SK-N-SH treated with all-trans-retinoic acid at 6 μM for 48 hours (cell line): ENCODE measurements at regions not wholly inside any gene's neighbourhood (a gene's known extent, or its start where the extent isn't known, plus 50 kb on each side); places are given as distances from the start of the nearest gene placed in this dataset.

Experiments
- ATAC-seq: fragments of 200-7000 bp; cut with Tn5 transposase; 3 replicates; pipeline ENCODE4 v1.9.1; 2020; ENCODE audit warnings: mild to moderate bottlenecking, moderate library complexity
- ARNTL ChIP-seq: fragments of 450-650 bp; formaldehyde crosslinking; IDR thresholded peaks from 2 replicates; pipeline ENCODE4 v1.5.0; 2020; ENCODE audit warnings: low read depth, mild to moderate bottlenecking, moderate library complexity, borderline replicate concordance
- BACH2 ChIP-seq: fragments of 250-450 bp; sonication (Bioruptor Pico); IDR thresholded peaks from 2 replicates; pipeline ENCODE4 v1.9.0; 2021; ENCODE audit warnings: mild to moderate bottlenecking, borderline replicate concordance
- CSDC2 ChIP-seq: fragments of 250-450 bp; sonication (Bioruptor Pico); IDR thresholded peaks from 2 replicates; pipeline ENCODE4 v1.5.0; 2020; ENCODE audit warnings: mild to moderate bottlenecking, moderate library complexity
- CSRNP3 ChIP-seq: fragments of 250-450 bp; sonication (Bioruptor Pico); IDR thresholded peaks from 2 replicates; pipeline ENCODE4 v1.5.1; 2021; ENCODE audit warnings: mild to moderate bottlenecking, moderate library complexity
- ESRRG ChIP-seq: fragments of 250-450 bp; sonication (Bioruptor Pico); IDR thresholded peaks from 2 replicates; pipeline ENCODE4 v1.6.1; 2021; ENCODE audit warnings: mild to moderate bottlenecking
- GLIS3 ChIP-seq: fragments of 250-450 bp; sonication (Bioruptor Pico); IDR thresholded peaks from 2 replicates; pipeline ENCODE4 v1.5.0; 2020; ENCODE audit warnings: mild to moderate bottlenecking, moderate library complexity
- ISL1 ChIP-seq: fragments of 250-450 bp; sonication (Bioruptor Pico); IDR thresholded peaks from 2 replicates; pipeline ENCODE4 v2.1.2; 2022; ENCODE audit warnings: mild to moderate bottlenecking, moderate library complexity
- OSR1 ChIP-seq: fragments of 250-450 bp; sonication (Bioruptor Pico); IDR thresholded peaks from 2 replicates; pipeline ENCODE4 v1.8.0; 2022; ENCODE audit warnings: moderate library complexity, mild to moderate bottlenecking, inconsistent platforms
- POU6F1 ChIP-seq: fragments of 250-450 bp; sonication (Bioruptor Pico); IDR thresholded peaks from 2 replicates; pipeline ENCODE4 v1.8.0; 2021; ENCODE audit warnings: low read depth, mild to moderate bottlenecking, moderate library complexity, borderline replicate concordance
- PPARA ChIP-seq: fragments of 250-450 bp; sonication (Bioruptor Pico); IDR thresholded peaks from 2 replicates; pipeline ENCODE4 v1.5.0; 2020; ENCODE audit warnings: mild to moderate bottlenecking, borderline replicate concordance
- RARB ChIP-seq: fragments of 250-450 bp; sonication (Bioruptor Pico); IDR thresholded peaks from 2 replicates; pipeline ENCODE4 v1.8.0; 2021; ENCODE audit warnings: mild to moderate bottlenecking, moderate library complexity
- SNAI2 ChIP-seq: fragments of 250-450 bp; sonication (Bioruptor Pico); IDR thresholded peaks from 2 replicates; pipeline ENCODE4 v1.5.0; 2020; ENCODE audit warnings: mild to moderate bottlenecking, moderate library complexity
- TCF4 ChIP-seq: fragments of 250-450 bp; sonication (Bioruptor Pico); IDR thresholded peaks from 2 replicates; pipeline ENCODE4 v1.8.0; 2021; ENCODE audit warnings: mild to moderate bottlenecking, moderate library complexity, borderline replicate concordance
- TSHZ2 ChIP-seq: fragments of 250-450 bp; sonication (Bioruptor Pico); IDR thresholded peaks from 2 replicates; pipeline ENCODE4 v1.5.0; 2020; ENCODE audit warnings: mild to moderate bottlenecking, moderate library complexity
- ZC3H10 ChIP-seq: fragments of 250-450 bp; sonication (Bioruptor Pico); IDR thresholded peaks from 2 replicates; pipeline ENCODE4 v1.5.1; 2021; ENCODE audit warnings: mild to moderate bottlenecking, moderate library complexity
- ZFP3 ChIP-seq: fragments of 250-450 bp; sonication (Bioruptor Pico); IDR thresholded peaks from 2 replicates; pipeline ENCODE4 v1.5.0; 2020; ENCODE audit warnings: mild to moderate bottlenecking, moderate library complexity
- ZFP30 ChIP-seq: fragments of 450-650 bp; formaldehyde crosslinking; IDR thresholded peaks from 2 replicates; pipeline ENCODE4 v1.5.0; 2022; ENCODE audit warnings: mild to moderate bottlenecking, moderate library complexity
- ZNF565 ChIP-seq: fragments of 450-650 bp; formaldehyde crosslinking; conservative IDR thresholded peaks from 2 replicates; pipeline ENCODE4 v1.5.0; 2020; ENCODE audit warnings: low read depth, mild to moderate bottlenecking, moderate library complexity
- ZNF70 ChIP-seq: fragments of 450-650 bp; formaldehyde crosslinking; IDR thresholded peaks from 2 replicates; pipeline ENCODE4 v1.5.0; 2020; ENCODE audit warnings: mild to moderate bottlenecking, moderate library complexity
- ZNF8 ChIP-seq: fragments of 450-650 bp; formaldehyde crosslinking; IDR thresholded peaks from 2 replicates; pipeline ENCODE4 v1.5.0; 2020; ENCODE audit warnings: mild to moderate bottlenecking, moderate library complexity
- TF ChIP-seq, protein P1 (sequence below): fragments of 250-450 bp; sonication (Bioruptor Pico); IDR thresholded peaks from 2 replicates; pipeline ENCODE4 v1.8.0; 2020; ENCODE audit warnings: mild to moderate bottlenecking, moderate library complexity, borderline replicate concordance

- TF ChIP-seq POU6F1 (CRISPR knock-in tag) (no peak), PPARA (CRISPR knock-in tag) (no peak), CSDC2 (CRISPR knock-in tag) (no peak), GLIS3 (CRISPR knock-in tag) (no peak), ZC3H10 (CRISPR knock-in tag) (no peak), ESRRG (CRISPR knock-in tag) (no peak), SNAI2 (no peak)
- TF ChIP-seq, protein P1, sequence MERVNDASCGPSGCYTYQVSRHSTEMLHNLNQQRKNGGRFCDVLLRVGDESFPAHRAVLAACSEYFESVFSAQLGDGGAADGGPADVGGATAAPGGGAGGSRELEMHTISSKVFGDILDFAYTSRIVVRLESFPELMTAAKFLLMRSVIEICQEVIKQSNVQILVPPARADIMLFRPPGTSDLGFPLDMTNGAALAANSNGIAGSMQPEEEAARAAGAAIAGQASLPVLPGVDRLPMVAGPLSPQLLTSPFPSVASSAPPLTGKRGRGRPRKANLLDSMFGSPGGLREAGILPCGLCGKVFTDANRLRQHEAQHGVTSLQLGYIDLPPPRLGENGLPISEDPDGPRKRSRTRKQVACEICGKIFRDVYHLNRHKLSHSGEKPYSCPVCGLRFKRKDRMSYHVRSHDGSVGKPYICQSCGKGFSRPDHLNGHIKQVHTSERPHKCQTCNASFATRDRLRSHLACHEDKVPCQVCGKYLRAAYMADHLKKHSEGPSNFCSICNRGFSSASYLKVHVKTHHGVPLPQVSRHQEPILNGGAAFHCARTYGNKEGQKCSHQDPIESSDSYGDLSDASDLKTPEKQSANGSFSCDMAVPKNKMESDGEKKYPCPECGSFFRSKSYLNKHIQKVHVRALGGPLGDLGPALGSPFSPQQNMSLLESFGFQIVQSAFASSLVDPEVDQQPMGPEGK (CRISPR knock-in tag) = no peak
- ATAC-seq = no peak
These were observed 182.4 kb upstream of the ARID2 start for GRCh38 chr12:45547132-45547531.

DNA sequence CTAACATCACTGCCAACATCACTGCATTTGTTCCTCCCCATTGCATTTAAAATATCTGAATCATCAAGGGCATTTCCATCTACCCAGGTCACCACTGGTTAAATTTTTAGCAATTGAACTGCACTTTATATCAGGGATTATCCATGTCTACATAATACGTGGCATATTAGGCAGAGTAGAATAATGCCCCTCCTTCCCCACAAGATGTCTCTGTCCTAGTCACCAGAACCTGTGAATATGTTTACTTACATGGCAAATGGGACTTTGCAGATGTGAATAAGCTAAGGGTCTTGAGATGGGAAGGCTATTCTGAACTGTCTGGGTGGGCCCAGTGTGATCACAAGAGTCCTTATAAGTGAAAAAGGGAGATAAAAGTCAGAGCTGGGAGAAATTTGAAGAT, 181.7 kb upstream of the ARID2 start:
- TF ChIP-seq ZNF565 (CRISPR knock-in tag) = no peak
- TF ChIP-seq ZNF70 (CRISPR knock-in tag) = no peak
- no peak for TF ChIP-seq GLIS3 (CRISPR knock-in tag)
- TF ChIP-seq POU6F1 (CRISPR knock-in tag) = no peak
- no peak for TF ChIP-seq ISL1 (CRISPR knock-in tag)
- no peak for TF ChIP-seq SNAI2
- TF ChIP-seq ARNTL (CRISPR knock-in tag) = no peak
- TF ChIP-seq ESRRG (CRISPR knock-in tag) = no peak
- no peak for TF ChIP-seq ZFP30
- ATAC-seq = no peak

GRCh38 chr12:45548426-45548825, 181.1 kb upstream of the ARID2 start:
- TF ChIP-seq SNAI2 = no peak
- no peak for TF ChIP-seq RARB (CRISPR knock-in tag)
- TF ChIP-seq PPARA (CRISPR knock-in tag) = no peak
- TF ChIP-seq, protein P1 (CRISPR knock-in tag) = no peak
- no peak for TF ChIP-seq POU6F1 (CRISPR knock-in tag)
- TF ChIP-seq TSHZ2 (CRISPR knock-in tag) = no peak
- TF ChIP-seq OSR1 (CRISPR knock-in tag) = no peak
- TF ChIP-seq ZFP3 (CRISPR knock-in tag) = no peak
- TF ChIP-seq ZC3H10 (CRISPR knock-in tag) = no peak
- TF ChIP-seq ZFP30 = no peak
- no peak for TF ChIP-seq TCF4 (CRISPR knock-in tag)
- no peak for TF ChIP-seq ESRRG (CRISPR knock-in tag)
- TF ChIP-seq GLIS3 (CRISPR knock-in tag) = no peak
- TF ChIP-seq ZNF8 (CRISPR knock-in tag) = no peak
- TF ChIP-seq CSRNP3 (CRISPR knock-in tag) = no peak
- TF ChIP-seq BACH2 (CRISPR knock-in tag) = no peak
- ATAC-seq = no peak
